Mucosa of rectum (tissue), 2 donors: ENCODE measurements at regions not wholly inside any gene's neighbourhood (a gene's known extent, or its start where the extent isn't known, plus 50 kb on each side); places are given as distances from the start of the nearest gene placed in this dataset.

Experiments
- H3K27ac ChIP-seq, 2 donors: one replicate each; pipeline ENCODE4 v1.7.0; 2013; ENCODE audit warnings: inconsistent platforms in 2 of 2, low read depth in 2 of 2, low read length in 2 of 2
- H3K27me3 ChIP-seq, 2 donors: one replicate each; pipeline ENCODE4 v1.7.0; 2013; ENCODE audit warnings: low read length in 2 of 2; ENCODE audit not compliant: control insufficient read depth in 2 of 2, insufficient read depth in 2 of 2
- H3K36me3 ChIP-seq, 2 donors: one replicate each; pipeline ENCODE4 v1.7.0; 2013; ENCODE audit warnings: low read length in 2 of 2; ENCODE audit not compliant: control insufficient read depth in 2 of 2, insufficient read depth in 2 of 2
- H3K4me1 ChIP-seq, 2 donors: one replicate each; pipeline ENCODE4 v1.7.0; 2013; ENCODE audit warnings: low read length in 2 of 2, mild to moderate bottlenecking in 1 of 2; ENCODE audit not compliant: control insufficient read depth in 2 of 2, insufficient read depth in 2 of 2
- H3K4me3 ChIP-seq, 2 donors: one replicate each; pipeline ENCODE4 v1.7.0; 2013; ENCODE audit warnings: low read length in 2 of 2
- H3K9ac ChIP-seq, 2 donors: one replicate each; pipeline ENCODE4 v1.7.0; 2013; ENCODE audit warnings: low read length in 2 of 2, low read depth in 1 of 2, mild to moderate bottlenecking in 1 of 2
- H3K9me3 ChIP-seq, 2 donors: one replicate each; pipeline ENCODE4 v1.7.0; 2013; ENCODE audit warnings: low read length in 2 of 2; ENCODE audit not compliant: control insufficient read depth in 2 of 2
- donor health status: healthy.
- donor health status: Normal muscosa, but diverticular disease.

DNA sequence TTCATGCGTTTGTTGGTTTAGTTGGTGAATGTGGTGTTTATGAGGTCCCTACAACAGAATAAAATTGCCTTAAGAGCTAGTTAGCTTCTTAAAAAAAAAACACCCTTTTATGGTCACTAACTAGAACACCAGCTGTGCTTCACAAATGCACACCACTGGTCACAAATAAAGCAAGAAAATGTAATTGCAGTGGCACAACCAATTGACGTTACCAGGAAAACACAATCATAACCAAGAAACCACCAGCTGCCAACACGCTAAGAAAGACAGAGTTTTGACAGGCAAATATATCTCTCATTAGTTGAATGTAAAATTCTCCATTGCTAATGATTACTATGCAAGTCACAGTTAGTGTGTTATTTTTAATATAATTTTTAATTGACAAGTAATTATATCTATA lies 389.9 kb downstream of the ADAMTS20 start:
- Histone ChIP-seq H3K9me3 (peaks cover 0 to 2% of the 10 kb centered on the region in 2 donors), H3K27me3 (no peaks in the 10 kb centered on the region), H3K36me3 (no peaks in the 10 kb centered on the region), H3K9ac (no peak overlapping the region), H3K27ac (no peak overlapping the region), H3K4me1 (no peaks in the 10 kb centered on the region), H3K4me3 (no peak overlapping the region)

DNA sequence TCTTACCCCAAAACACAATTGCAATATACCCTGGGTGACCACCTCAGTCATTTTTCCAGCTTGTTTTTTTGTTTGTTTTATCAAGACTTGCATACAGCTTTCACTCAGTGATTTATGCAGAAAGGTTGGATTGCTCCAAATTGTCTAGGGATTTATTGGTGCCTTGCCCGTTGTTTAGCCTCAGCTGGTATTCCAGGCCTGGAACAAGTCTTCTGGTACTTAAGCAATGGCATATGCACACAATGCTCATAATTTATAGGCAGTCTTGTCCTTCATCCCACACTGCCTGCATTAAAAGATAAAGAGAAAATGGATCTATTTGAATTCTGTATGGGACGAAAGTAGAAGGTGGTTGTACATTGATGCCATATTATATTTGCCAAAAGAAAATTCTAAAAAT lies 392.5 kb downstream of the ADAMTS20 start:
- H3K4me1 ChIP-seq, result no peaks in the 10 kb centered on the region
- H3K27ac ChIP-seq, result no peak overlapping the region
- H3K9me3 ChIP-seq, result peaks cover 0 to 2% of the 10 kb centered on the region in 2 donors
- H3K36me3 ChIP-seq, result no peaks in the 10 kb centered on the region
- no peaks in the 10 kb centered on the region for H3K27me3 ChIP-seq
- no peak overlapping the region for H3K9ac ChIP-seq
- no peak overlapping the region for H3K4me3 ChIP-seq

DNA sequence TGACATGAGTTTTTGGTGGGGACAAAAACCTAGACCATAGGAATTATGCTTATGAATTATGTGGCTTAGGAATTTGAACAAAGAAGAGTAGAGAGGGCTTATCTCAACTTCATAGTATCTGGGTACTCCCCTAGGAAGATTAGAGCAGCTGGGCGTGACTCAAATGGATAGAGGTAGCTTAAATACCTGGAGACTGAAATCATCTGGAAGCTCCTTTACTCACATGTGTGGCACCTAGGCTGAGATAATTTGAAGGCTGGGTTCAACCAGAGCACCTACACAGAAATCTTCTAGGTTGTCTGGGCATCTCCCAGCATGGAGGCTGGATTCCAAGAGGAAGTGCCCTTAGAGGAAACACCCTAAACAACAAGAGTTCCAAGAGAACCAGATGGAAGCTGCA lies 393.9 kb downstream of the ADAMTS20 start:
- H3K9ac ChIP-seq, result no peak overlapping the region
- no peak overlapping the region for H3K4me3 ChIP-seq
- no peaks in the 10 kb centered on the region for H3K27me3 ChIP-seq
- H3K9me3 ChIP-seq, result peaks cover 0 to 2% of the 10 kb centered on the region in 2 donors
- H3K36me3 ChIP-seq, result no peaks in the 10 kb centered on the region
- H3K27ac ChIP-seq, result no peak overlapping the region
- no peaks in the 10 kb centered on the region for H3K4me1 ChIP-seq

- Histone ChIP-seq H3K4me3 (no peak overlapping the region), H3K9me3 (no peaks in the 10 kb centered on the region), H3K36me3 (no peaks in the 10 kb centered on the region), H3K4me1 (no peaks in the 10 kb centered on the region), H3K9ac (no peak overlapping the region), H3K27ac (no peak overlapping the region), H3K27me3 (no peaks in the 10 kb centered on the region)
Observed at GRCh38 chr12:43155376-43155775, 396.6 kb downstream of the ADAMTS20 start.

GRCh38 chr12:43154498-43155045 lies 397.4 kb downstream of the ADAMTS20 start:
- H3K36me3 ChIP-seq, result no peaks in the 10 kb centered on the region
- H3K27me3 ChIP-seq, result no peaks in the 10 kb centered on the region
- H3K9ac ChIP-seq, result no peak overlapping the region
- H3K4me1 ChIP-seq, result no peaks in the 10 kb centered on the region
- no peaks in the 10 kb centered on the region for H3K9me3 ChIP-seq
- no peak overlapping the region for H3K4me3 ChIP-seq
- H3K27ac ChIP-seq, result no peak overlapping the region

- no peak overlapping the region for H3K27ac ChIP-seq
- H3K27me3 ChIP-seq, result no peaks in the 10 kb centered on the region
- H3K9ac ChIP-seq, result no peak overlapping the region
- H3K4me3 ChIP-seq, result no peak overlapping the region
- no peaks in the 10 kb centered on the region for H3K36me3 ChIP-seq
- H3K9me3 ChIP-seq, result no peaks in the 10 kb centered on the region
- no peaks in the 10 kb centered on the region for H3K4me1 ChIP-seq
Observed at GRCh38 chr12:43151441-43151981, 400.5 kb downstream of the ADAMTS20 start.

DNA sequence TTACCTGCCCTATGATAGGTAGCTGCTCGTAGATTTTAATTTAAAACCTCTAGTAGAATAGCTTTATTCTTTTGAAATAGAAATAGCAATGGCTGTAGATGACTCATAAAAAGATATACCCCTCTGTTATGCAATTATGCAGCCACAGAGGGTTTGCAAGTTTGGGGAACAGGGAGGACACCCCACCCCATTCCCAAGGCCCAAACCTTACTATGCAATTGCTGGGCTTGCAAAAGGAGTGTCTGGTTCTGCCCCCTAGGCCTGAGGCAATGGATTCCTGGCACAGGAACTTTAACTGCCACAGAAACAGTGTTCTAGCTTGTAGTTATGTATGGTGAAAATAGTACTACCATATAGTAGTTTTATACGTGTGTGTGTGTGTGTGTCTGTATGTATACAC lies 403.3 kb downstream of the ADAMTS20 start:
- Histone ChIP-seq H3K27ac (no peak overlapping the region), H3K9me3 (no peaks in the 10 kb centered on the region), H3K4me3 (no peak overlapping the region), H3K4me1 (no peaks in the 10 kb centered on the region), H3K27me3 (no peaks in the 10 kb centered on the region), H3K36me3 (no peaks in the 10 kb centered on the region), H3K9ac (no peak overlapping the region)

DNA sequence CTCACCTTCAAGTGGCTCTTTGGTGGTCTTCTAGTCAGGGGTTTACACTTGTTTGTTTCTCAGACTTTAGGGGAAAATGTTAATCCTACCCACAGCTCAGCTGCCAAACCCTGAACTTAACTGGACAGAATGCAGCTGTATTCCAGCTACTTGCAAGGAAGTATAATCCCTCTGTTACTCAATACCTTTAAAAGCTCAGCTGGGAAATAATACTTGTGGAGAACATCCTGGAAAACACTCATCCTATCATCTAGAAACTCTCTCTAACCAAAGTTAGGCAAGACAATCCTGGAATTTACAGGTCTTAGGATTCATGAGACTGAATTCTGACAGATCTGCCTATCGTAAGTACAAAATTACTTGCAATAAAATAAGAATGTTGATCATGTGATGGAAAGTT lies 404.1 kb downstream of the ADAMTS20 start:
- no peak overlapping the region for H3K9ac ChIP-seq
- no peaks in the 10 kb centered on the region for H3K36me3 ChIP-seq
- no peaks in the 10 kb centered on the region for H3K9me3 ChIP-seq
- H3K27me3 ChIP-seq, result no peaks in the 10 kb centered on the region
- H3K4me3 ChIP-seq, result no peak overlapping the region
- H3K27ac ChIP-seq, result no peak overlapping the region
- no peaks in the 10 kb centered on the region for H3K4me1 ChIP-seq

DNA sequence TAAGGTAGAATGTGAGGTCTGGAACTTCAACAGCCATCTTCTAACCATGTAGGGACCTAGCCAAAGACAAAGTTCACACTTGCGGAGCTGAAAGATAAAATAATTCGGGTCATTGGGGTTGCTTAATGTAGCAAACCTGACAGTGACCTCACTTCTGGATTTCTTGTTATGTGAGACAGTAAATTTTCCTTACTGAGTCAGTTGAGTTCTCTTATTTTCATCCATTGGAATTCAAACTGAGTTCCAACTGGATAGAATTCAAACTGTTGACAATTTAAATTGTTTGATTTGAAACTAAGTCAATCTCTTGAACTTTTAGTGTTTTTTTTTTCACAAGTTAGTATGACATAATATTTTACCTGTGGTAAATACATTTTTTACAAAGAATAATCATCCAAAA lies 406.5 kb downstream of the ADAMTS20 start:
- Histone ChIP-seq H3K9me3 (peaks cover 0 to 2% of the 10 kb centered on the region in 2 donors), H3K4me1 (no peaks in the 10 kb centered on the region), H3K27me3 (no peaks in the 10 kb centered on the region), H3K4me3 (no peak overlapping the region), H3K9ac (no peak overlapping the region), H3K36me3 (no peaks in the 10 kb centered on the region), H3K27ac (no peak overlapping the region)

DNA sequence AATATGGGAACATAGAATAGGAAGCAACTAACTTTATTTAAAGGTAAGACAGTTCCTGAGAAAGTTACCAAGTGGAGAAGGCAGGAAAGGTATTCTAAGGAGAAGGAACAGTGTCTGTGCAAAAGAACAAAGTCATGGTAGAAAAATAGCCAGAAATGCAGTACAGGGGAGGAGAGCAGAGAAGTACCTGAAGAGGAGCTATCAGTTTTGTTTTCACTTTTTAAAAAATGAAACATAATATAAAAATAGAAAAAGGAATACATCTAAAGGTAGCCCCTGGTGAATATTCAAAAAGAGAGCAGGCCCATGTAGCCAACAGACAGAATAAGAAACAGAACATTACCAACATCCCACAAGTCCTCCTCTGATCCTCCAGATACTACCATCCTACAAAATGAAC lies 408.7 kb downstream of the ADAMTS20 start:
- H3K9ac ChIP-seq, result no peak overlapping the region
- H3K27ac ChIP-seq, result no peak overlapping the region
- H3K4me3 ChIP-seq, result no peak overlapping the region
- no peaks in the 10 kb centered on the region for H3K4me1 ChIP-seq
- H3K27me3 ChIP-seq, result no peaks in the 10 kb centered on the region
- H3K9me3 ChIP-seq, result peaks cover 0 to 2% of the 10 kb centered on the region in 2 donors
- H3K36me3 ChIP-seq, result no peaks in the 10 kb centered on the region

- peaks cover 0 to 4% of the 10 kb centered on the region in 2 donors for H3K9me3 ChIP-seq
- no peak overlapping the region for H3K27ac ChIP-seq
- no peaks in the 10 kb centered on the region for H3K27me3 ChIP-seq
- no peak overlapping the region for H3K9ac ChIP-seq
- H3K4me3 ChIP-seq, result no peak overlapping the region
- no peaks in the 10 kb centered on the region for H3K4me1 ChIP-seq
- H3K36me3 ChIP-seq, result no peaks in the 10 kb centered on the region
Observed at GRCh38 chr12:43132291-43132690, 419.7 kb downstream of the ADAMTS20 start.
